B cell (primary cell): ENCODE measurements at regions not wholly inside any gene's neighbourhood (a gene's known extent, or its start where the extent isn't known, plus 50 kb on each side); places are given as distances from the start of the nearest gene placed in this dataset.

Source experiments
- EZH2 ChIP-seq: IDR thresholded peaks from 2 replicates; pipeline ENCODE4 v1.6.1; 2012; ENCODE audit warnings: borderline replicate concordance, low read depth, mild to moderate bottlenecking, moderate library complexity, low read length; ENCODE audit not compliant: insufficient read depth, poor library complexity, severe bottlenecking
- TF ChIP-seq, protein P1 (sequence below): fragments of 200-600 bp; IDR thresholded peaks from one replicate; pipeline ENCODE4 v1.8.0; 2022; ENCODE audit warnings: antibody characterized with exemption, mild to moderate bottlenecking

DNA sequence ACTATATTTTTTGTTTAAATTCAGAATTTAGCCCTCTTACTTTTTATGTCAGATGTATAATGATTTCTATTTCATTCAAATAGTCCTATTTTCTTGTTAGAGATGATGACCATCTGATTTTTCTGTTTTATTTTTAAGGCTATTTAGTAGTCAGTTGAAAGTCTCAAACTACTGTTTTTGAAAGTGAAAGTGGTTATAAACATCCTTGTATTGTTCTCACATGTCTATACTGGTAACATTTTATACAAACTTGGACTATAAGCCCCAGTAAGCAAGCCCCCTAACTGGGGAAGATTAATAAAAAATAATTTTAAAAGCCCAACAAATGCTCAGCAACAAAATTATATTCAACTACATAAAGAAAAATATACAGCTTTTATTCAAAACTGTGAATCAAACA, 271.3 kb upstream of the RGS18 start:
- TF ChIP-seq, protein P1, sequence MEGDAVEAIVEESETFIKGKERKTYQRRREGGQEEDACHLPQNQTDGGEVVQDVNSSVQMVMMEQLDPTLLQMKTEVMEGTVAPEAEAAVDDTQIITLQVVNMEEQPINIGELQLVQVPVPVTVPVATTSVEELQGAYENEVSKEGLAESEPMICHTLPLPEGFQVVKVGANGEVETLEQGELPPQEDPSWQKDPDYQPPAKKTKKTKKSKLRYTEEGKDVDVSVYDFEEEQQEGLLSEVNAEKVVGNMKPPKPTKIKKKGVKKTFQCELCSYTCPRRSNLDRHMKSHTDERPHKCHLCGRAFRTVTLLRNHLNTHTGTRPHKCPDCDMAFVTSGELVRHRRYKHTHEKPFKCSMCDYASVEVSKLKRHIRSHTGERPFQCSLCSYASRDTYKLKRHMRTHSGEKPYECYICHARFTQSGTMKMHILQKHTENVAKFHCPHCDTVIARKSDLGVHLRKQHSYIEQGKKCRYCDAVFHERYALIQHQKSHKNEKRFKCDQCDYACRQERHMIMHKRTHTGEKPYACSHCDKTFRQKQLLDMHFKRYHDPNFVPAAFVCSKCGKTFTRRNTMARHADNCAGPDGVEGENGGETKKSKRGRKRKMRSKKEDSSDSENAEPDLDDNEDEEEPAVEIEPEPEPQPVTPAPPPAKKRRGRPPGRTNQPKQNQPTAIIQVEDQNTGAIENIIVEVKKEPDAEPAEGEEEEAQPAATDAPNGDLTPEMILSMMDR: no peak
- TF ChIP-seq EZH2: no peak
